GM23248 (cell line): ENCODE measurements at regions not wholly inside any gene's neighbourhood (a gene's known extent, or its start where the extent isn't known, plus 50 kb on each side); places are given as distances from the start of the nearest gene placed in this dataset.

Experiments used
- EZH2 ChIP-seq: fragments of 200-600 bp; sonication (generic); IDR thresholded peaks from 2 replicates; pipeline ENCODE4 v1.6.1; 2018; ENCODE audit warnings: antibody characterized with exemption, mild to moderate bottlenecking; ENCODE audit not compliant: insufficient read depth, poor library complexity, severe bottlenecking
- EZH2phosphoT487 ChIP-seq: fragments of 200-600 bp; sonication (generic); IDR thresholded peaks from 2 replicates; pipeline ENCODE4 v1.6.1; 2018; ENCODE audit warnings: antibody characterized with exemption, moderate library complexity, mild to moderate bottlenecking, low read depth; ENCODE audit not compliant: insufficient read depth

GRCh38 chr15:62278534-62278933 lies 113.4 kb upstream of the C2CD4B start:
- no peak for TF ChIP-seq EZH2phosphoT487
- TF ChIP-seq EZH2 = no peak
